GM06990 (cell line): ENCODE measurements at regions not wholly inside any gene's neighbourhood (a gene's known extent, or its start where the extent isn't known, plus 50 kb on each side); places are given as distances from the start of the nearest gene placed in this dataset.

Experiments used
- DNase-seq: peaks from one replicate; pipeline ENCODE4 v3.0.0-alpha.2; 2011; ENCODE audit not compliant: insufficient read length; ENCODE audit errors: extremely low read depth
- H3K27me3 ChIP-seq: replicated peaks from 2 replicates; pipeline ENCODE4 v1.6.0; 2011; ENCODE audit warnings: low read length; ENCODE audit not compliant: control insufficient read depth, insufficient read depth
- H3K36me3 ChIP-seq: 2 replicates; pipeline ENCODE4 v1.5.1; 2011; ENCODE audit warnings: low read length; ENCODE audit not compliant: control insufficient read depth, insufficient read depth
- H3K4me3 ChIP-seq: replicated peaks from 2 replicates; pipeline ENCODE4 v1.5.1; 2011; ENCODE audit warnings: low read depth, mild to moderate bottlenecking, control low read depth, low read length
- TF ChIP-seq, protein P1 (sequence below): IDR thresholded peaks from 2 replicates; pipeline ENCODE4 v1.5.1; 2011; ENCODE audit warnings: low read length, control low read depth, mild to moderate bottlenecking, inconsistent platforms; ENCODE audit not compliant: insufficient read depth, poor library complexity, severe bottlenecking

DNA sequence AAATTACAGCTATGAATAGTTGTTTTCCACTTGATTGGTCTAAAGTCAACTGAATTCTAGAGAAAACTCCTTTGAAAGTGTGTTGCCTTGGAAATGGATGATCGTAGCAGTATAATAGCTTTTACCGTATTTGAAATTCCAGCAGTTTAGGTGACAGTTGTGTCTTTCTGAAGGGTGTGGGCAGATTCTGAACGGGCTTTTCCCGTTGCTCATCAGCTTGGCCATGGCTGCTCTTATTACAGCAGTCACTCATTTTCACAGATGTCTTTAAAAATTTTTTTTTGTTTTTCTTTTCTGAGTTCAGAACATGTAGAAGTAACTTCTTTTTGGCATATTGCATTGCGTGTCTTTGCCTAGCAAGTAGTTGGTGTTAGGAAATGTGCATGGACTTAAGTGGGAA lies 69.6 kb upstream of the SLC4A4 start:
- no peak for DNase-seq
- TF ChIP-seq, protein P1, sequence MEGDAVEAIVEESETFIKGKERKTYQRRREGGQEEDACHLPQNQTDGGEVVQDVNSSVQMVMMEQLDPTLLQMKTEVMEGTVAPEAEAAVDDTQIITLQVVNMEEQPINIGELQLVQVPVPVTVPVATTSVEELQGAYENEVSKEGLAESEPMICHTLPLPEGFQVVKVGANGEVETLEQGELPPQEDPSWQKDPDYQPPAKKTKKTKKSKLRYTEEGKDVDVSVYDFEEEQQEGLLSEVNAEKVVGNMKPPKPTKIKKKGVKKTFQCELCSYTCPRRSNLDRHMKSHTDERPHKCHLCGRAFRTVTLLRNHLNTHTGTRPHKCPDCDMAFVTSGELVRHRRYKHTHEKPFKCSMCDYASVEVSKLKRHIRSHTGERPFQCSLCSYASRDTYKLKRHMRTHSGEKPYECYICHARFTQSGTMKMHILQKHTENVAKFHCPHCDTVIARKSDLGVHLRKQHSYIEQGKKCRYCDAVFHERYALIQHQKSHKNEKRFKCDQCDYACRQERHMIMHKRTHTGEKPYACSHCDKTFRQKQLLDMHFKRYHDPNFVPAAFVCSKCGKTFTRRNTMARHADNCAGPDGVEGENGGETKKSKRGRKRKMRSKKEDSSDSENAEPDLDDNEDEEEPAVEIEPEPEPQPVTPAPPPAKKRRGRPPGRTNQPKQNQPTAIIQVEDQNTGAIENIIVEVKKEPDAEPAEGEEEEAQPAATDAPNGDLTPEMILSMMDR = no peak
- H3K4me3 ChIP-seq = no peak overlapping the region
- no peaks in the 10 kb centered on the region for H3K27me3 ChIP-seq
- no peaks in the 10 kb centered on the region for H3K36me3 ChIP-seq

- H3K4me3 ChIP-seq = no peak overlapping the region
- DNase-seq = no peak
These were observed 67.9 kb upstream of the SLC4A4 start for GRCh38 chr4:71270901-71271300.

DNA sequence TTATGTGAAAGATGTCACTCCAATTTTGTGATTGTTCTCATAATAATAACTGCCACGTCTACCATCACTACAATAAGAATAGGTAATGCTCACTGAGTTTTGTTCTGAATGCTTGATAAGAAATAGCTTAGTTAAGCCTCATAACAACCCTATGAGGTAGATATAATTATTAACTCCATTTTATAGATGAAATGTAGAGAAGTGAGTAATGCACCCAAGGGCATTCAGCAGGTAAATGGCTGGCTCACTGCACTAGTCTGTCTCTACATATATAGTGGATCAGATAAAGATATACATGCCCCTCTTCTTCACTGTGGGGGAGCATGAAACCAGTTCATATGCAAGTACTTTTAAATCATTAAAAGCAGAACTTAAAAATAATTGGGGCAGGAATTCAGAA lies 65.8 kb upstream of the SLC4A4 start:
- TF ChIP-seq, protein P1 = no peak
- DNase-seq = no peak
- Histone ChIP-seq H3K27me3 (no peaks in the 10 kb centered on the region), H3K4me3 (no peak overlapping the region), H3K36me3 (no peaks in the 10 kb centered on the region)

More at GRCh38 chr4:71270901-71271300, 67.9 kb upstream of the SLC4A4 start:
- no peaks in the 10 kb centered on the region for H3K36me3 ChIP-seq
- TF ChIP-seq, protein P1 = peak; percentile 49
- no peaks in the 10 kb centered on the region for H3K27me3 ChIP-seq

- TF ChIP-seq, protein P1 = no peak
- no peak for DNase-seq
- no peaks in the 10 kb centered on the region for H3K27me3 ChIP-seq
- no peak overlapping the region for H3K4me3 ChIP-seq
- no peaks in the 10 kb centered on the region for H3K36me3 ChIP-seq
These were observed 63.8 kb upstream of the SLC4A4 start for GRCh38 chr4:71275004-71275403.

GRCh38 chr4:71275570-71275969 lies 63.2 kb upstream of the SLC4A4 start:
- no peak for DNase-seq
- TF ChIP-seq, protein P1 = no peak
- no peaks in the 10 kb centered on the region for H3K27me3 ChIP-seq
- no peak overlapping the region for H3K4me3 ChIP-seq
- H3K36me3 ChIP-seq = no peaks in the 10 kb centered on the region

DNA sequence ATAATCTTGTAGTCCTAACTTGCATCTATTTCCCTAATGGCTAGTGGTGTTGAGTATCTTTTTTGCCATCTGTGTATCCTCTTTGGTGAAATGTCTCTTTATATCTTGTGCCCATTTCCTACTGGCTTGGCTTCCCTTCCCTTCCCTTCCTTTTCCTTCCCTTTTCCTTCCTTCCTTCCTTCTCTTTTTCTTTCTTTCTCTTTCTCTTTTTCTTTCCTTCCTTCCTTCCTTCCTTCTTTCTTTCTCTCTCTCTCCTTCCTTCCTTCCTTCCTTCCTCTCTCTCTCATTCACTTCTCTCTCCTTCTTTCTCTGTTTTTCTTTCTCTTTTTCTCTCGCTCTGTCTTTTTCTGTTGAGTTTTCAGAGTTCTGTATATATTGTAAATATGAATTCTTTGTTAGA lies 61.5 kb upstream of the SLC4A4 start:
- DNase-seq = no peak
- no peak overlapping the region for H3K4me3 ChIP-seq
- no peaks in the 10 kb centered on the region for H3K36me3 ChIP-seq
- TF ChIP-seq, protein P1 = no peak
- H3K27me3 ChIP-seq = no peaks in the 10 kb centered on the region; the same call in 1 of the 2 replicates
